GM23248 (cell line): ENCODE measurements at regions not wholly inside any gene's neighbourhood (a gene's known extent, or its start where the extent isn't known, plus 50 kb on each side); places are given as distances from the start of the nearest gene placed in this dataset.

Source experiments
- EZH2 ChIP-seq: fragments of 200-600 bp; sonication (generic); IDR thresholded peaks from 2 replicates; pipeline ENCODE4 v1.6.1; 2018; ENCODE audit warnings: antibody characterized with exemption, mild to moderate bottlenecking; ENCODE audit not compliant: insufficient read depth, poor library complexity, severe bottlenecking
- EZH2phosphoT487 ChIP-seq: fragments of 200-600 bp; sonication (generic); IDR thresholded peaks from 2 replicates; pipeline ENCODE4 v1.6.1; 2018; ENCODE audit warnings: antibody characterized with exemption, moderate library complexity, mild to moderate bottlenecking, low read depth; ENCODE audit not compliant: insufficient read depth

DNA sequence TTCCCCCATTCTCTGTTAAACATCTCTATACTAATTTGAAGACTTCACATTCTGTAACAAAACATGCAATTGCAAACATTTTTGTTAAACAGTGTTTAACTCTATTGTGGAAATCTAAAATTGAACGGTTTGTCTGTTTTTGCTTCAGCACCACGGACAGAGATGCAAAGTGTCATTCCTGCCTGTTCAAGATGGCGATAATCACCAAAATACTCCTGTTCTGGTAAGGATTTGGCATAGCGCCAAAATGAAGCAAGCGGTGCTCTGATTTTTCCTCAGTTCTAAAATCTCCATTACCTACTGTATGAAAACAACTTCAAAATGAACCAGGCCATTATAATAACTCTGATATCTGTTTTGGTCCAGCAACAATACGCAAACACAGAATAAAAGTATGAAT lies 129.7 kb upstream of the TUSC7 start:
- TF ChIP-seq EZH2phosphoT487: no peak
- no peak for TF ChIP-seq EZH2
